GM18858 (cell line): ENCODE measurements at regions not wholly inside any gene's neighbourhood (a gene's known extent, or its start where the extent isn't known, plus 50 kb on each side); places are given as distances from the start of the nearest gene placed in this dataset.
A peak's percentile ranks its signal among the peaks of the same experiment; 100 is the strongest.
"Not testable (repeated sequence)": the region's sequence is repeated elsewhere in the genome, so short reads cannot be mapped to it uniquely, and the experiment has no call there.

Experiments used
- ATAC-seq: cut with Tn5 transposase; IDR thresholded peaks from one replicate; pipeline ENCODE4 v1.9.1; 2021; ENCODE audit not compliant: unreplicated experiment

DNA sequence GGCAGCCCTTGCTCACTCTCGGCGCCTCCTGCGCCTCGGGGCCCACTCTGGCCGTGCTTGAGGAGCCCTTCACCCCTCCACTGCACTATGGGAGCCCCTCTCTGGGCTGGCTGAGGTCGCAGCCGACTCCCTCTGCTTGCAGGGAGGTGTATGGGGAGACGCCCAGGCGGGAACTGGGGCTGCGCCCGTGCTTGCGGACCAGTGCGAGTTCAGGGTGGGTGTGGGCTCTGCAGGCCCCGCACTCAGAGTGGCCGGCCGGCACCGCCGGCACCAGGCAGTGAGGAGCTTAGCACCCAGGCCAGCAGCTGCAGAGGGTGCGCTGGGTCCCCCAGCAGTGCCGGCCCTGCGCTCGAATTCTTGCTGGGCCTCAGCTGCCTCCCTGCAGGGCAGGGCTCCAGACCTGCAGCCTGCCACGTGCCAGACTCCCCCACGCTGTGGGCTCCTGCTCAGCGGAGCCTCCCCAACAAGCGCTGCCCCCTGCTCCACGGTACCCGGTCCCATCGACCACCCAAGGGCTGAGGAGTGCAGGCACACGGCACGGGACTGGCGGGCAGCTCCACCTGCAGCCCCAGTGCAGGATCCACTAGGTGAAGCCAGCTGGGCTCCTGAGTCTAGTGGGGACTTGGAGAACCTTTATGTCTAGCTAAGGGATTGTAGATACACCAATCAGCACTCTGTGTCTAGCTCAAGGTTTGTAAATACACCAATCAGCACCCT, 54.0 kb upstream of the WWC2 start:
- ATAC-seq, result not testable (repeated sequence)

DNA sequence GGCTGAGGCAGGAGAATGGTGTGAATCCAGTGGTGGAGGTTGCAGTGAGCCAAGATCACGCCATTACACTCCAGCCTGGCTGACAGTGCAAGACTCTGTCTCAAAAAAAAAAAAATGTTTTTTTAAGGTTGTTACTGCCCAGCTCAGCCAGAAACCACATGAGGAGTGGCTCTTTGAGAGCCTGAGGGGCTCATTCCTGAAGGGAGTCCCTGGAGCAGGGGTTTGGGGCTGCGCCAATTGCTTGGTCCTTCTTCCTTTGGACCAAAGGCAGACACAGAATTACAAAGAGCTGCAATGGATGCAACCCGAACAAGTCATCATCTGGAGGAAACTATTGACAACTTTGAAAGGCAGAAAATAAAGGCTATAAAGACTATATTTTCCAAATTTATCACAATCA, 60.6 kb upstream of the WWC2 start:
- ATAC-seq, result no peak

DNA sequence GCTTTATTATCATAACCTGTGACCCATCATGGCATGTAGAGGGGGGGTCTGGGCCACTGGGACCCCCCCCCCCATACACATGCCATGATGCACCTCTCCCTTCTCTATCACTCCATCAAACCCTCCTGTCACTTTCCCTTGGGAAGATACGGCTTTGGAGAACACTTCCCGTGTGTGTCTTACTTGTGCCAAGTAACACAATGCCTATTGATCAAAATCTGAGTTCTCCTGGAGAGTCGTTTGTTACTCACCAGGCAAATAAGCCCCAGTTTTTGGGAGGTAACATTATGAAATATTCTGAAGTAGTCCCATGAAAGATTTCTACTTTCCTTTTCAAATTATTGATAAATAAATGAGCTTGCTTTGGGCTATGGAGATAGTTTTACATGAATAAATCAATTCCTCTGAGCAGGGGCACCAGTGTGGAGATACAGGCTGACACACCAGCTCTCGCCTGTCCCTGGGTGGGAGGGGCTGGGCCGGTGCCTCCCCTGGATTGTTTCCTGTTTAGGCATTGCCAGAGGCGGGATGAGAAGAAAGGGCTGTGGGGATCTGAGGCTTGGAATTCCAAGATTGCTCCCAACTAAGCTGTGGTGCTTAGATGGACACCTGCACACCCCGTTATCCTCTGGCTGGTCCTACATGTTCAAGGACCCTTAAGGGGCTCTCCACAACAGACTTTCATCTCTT, 63.2 kb upstream of the WWC2 start:
- no peak for ATAC-seq

DNA sequence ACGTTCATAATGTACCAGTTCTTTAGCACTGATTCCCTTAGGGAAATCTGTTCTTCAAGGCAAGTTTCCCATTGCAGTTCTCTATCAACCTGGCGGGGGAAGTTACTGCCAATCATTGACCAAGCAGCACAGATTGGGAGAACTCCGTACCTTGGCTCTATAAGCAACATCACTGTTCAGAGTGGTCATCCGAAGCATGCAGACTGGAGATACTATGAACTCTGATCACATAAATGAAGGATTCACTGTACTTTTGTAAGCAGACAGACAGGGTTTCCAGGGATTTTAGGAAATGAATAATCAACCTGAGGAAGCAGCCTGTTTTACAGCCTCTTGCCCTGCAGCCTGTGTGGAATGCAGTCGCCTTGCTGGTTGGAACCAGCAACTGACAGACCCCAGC, 63.8 kb upstream of the WWC2 start:
- no peak for ATAC-seq

DNA sequence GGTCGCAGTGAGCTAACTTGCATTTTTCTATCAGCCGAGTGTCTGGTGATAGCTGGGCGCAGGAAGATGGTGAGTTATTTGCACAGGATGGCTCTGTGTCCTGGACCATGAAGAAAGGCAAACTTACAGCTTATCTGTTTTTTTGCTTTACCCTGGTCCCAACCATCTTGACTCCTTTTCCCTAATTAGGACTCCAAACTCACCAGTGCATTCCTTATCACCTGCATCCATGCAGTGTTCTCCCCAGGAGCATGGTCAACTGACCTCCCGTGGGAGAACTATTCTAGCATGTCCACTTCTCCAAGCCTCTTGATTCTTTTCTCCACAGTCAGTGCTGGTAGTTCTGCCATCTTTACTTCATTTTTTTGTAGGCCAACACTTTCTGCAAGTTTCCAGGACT, 68.2 kb upstream of the WWC2 start:
- ATAC-seq, result no peak

DNA sequence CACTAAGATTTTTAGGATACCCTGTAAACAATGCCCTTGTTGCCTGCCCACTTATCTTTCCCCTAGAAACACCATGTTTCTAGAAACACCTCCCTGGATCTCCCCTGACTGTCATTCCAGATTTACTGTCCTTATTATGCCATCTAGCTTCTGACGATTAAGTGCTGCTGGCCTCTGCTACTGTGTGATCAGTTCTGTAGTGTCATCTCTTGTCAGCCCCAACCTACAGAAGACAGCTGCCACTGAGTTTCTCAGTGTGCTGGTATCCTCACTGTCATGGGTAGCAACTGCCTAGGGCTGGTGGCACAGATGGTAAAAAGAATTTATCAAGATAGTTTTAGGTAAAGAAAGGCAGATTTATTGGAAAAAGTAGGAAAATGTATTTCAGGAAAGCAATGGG, 68.7 kb upstream of the WWC2 start:
- no peak for ATAC-seq

DNA sequence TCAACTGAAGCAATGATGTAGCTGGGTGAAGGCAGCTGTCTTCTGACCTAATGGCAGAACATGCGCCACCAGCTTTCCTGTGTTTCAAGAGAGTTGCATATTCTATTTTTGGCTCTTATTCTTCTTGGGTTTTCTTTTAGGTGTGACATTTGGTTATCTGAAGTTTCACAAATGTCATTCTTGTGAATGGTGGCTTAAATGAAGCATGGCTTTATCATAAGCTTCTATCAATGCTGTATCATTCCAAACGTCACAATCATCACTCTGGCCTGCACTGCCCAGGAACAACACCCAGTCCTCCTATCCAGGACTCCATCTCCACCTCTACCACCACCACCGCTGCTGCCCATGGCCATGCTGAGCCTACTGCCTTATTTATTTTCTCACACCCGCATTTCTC, 69.7 kb upstream of the WWC2 start:
- no peak for ATAC-seq

DNA sequence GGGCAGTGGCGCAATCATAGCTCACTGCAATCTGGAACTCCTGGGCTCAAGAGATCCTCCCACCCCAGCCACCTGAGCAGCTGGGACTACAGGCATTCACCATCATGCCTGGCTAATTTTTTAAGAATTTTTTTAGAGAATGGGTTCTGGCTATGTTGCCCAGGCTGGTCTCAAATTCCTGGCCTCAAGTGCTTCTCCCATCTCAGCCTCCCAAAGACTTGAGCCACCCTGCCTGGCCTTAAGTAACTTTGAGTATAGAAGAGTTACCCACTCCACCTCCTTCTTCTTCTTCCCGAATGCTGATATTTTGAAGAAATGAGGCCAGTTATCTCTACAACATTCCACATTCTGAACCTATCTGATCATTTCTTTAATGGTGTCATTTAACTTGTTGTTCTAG, 72.4 kb upstream of the WWC2 start:
- no peak for ATAC-seq

DNA sequence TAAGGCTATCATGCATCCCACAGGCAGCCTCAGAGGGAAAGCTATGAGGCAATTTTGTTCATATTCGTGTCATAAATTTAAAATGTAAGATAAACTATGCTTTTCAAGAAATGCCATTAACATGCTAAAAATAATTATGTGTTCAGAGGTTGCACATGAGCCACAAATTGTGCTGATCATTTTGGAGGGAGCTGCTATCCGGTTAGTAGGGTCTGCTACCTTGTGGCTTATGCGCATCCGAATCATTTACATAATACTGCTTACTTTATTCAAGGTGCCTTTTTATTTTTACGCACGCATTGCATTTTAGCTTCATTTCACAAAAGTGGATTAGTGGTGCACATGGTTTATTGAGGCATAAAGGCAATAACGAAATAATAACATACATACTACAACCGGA, 76.4 kb upstream of the WWC2 start:
- ATAC-seq, result no peak

DNA sequence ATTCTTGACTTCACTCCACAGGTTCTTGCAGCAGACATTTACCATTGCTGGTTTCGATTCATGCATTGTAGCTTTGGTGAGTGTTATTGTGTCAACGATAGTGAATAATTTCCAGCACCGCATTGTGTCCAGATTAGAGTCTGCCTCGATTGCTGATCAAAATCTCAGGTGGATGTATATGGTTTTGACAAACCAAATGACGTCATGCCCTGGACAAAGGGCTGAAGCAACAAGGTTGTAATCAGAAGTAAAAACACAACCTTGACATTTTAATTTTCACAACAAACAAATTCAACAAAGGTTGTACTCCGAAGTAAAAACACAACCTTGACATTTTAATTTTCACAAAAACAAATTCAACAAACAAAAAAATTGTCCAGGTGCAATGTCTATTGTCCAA, 81.1 kb upstream of the WWC2 start:
- ATAC-seq, result no peak

DNA sequence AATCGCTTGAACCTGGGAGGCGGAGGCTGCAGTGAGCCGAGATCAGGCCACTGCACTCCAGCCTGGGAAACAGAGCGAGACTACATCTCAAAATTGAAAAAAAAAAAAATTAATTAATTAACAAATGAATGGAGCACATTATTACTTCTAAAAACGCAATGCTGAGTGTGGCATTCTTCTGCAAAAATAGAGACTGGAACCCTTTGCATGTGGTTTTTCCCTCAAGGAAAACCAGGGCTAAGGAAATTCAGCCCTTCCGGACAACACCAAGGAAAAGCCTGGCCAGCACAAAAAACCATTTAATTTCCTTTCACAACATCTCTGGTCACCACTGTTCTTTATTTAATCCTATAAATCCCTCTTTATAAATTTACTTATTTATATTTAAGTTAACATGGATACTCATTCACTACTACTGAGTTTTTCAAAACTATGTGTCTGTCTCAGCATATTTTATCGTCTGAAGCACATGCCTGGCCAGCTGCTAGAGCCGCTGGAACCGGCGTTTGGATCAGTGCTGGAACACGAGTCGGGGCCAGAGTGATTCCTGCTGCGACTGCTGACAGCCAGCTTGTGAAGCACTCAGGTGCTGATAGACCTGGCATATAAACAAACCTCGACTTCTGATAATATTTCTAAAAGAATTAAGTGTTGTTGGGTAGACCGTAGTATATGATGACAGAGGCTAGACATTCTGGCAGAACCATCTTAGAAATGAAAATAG, 84.5 kb upstream of the WWC2 start:
- ATAC-seq, result no peak

DNA sequence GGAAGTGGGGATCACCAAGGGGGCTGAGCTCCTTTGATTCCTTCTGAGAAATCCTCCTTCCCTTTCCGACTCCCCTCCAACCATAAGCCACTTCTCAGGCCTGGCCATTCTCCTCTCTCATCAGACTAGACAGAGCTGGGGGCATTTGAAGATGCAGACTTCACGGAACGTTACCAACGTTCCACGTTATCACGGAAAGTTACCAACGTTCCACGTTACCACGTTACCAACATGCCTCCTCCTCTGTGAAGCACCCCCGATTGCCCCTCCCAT, 85.4 kb upstream of the WWC2 start:
- no peak for ATAC-seq

DNA sequence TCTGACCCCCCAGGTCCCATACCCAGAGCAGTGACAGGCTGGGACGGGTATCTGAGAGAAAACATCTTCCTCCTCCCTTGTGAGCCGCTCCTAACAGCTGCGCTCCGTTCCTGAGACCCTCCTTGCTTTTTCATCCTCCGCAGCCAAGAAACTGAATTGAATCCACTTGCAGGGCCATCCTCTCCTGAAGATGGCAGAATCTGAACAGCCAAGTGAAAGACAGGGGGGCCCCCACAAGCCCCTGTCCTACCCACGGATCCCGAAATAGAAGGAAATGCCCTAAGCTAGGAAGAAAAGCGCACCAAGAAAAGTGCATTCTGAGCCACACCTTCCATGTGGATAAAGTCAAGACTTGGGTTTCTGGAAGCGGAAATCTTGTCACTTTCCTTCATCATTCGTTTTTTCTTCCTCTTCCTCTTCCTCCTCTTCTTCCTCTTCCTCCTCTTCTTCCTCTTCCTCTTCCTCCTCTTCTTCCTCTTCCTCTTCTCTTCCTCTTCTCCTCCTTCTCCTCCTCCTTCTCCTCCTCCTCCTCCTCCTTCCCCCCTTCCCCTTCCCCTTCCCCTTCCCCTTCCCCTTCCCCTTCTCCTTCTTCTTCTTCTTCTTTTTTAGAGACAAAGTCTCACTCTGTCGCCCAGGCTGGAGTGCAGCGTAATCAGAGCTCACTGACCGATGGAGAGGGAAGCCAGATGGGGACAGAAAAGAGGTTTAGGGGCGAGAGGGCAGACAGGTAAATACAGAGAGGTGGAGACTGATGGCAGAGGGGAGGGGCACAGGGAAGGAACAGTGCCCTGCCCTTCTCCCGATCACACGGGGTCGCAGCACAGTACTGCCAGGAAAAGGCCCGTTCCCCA, 86.0 kb upstream of the WWC2 start:
- no peak for ATAC-seq

DNA sequence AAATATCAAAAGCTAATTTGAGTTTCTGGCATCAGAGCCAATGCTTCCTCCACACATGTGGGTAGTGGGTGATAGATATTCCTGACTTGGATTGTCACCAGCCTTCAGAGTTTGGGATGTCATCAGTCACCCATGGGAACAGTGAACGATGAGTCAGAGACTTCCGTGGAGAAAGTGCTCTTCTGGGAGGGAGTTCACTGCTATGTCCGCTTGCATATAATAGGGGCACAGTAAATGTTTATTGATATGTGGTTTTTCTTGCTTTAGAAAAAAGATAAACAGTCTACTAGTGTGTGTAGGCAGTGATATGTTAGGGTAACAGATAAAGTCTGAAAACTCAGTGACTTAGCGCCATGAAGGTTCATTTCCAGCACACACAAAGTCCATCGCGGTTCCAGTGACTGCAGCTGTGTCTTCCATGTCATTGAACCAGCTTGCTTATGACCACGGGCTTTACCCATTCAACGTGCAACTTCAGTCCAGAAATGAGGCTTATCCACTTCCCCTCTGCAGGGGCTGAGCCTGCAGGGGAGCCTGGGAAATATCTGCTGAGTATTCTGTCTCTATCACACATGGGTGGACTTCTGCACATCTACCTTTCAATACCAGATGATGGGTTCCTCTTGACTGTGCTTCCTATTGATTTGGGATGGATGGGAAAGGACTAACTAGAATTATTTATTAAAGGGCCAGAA, 87.7 kb upstream of the WWC2 start:
- no peak for ATAC-seq

DNA sequence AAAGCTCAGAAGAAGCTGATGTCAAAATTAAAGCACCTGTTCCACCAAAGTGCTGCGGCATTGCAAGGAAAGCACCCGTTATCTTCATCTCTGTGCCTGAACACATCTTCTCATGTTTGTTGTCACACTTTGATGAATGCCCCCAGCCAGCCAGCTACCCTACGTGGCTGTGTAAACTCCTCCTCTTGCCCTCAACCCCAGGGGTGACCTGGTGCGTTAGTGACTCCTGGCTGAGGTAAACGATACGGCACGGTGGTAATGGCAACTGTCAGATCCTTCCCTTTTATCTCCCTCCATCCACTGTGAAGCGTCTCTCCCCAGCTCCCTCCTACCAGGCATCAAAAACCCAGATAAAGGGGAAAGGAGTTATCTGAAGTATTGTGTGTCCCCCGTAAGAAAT, 90.6 kb upstream of the WWC2 start:
- no peak for ATAC-seq

DNA sequence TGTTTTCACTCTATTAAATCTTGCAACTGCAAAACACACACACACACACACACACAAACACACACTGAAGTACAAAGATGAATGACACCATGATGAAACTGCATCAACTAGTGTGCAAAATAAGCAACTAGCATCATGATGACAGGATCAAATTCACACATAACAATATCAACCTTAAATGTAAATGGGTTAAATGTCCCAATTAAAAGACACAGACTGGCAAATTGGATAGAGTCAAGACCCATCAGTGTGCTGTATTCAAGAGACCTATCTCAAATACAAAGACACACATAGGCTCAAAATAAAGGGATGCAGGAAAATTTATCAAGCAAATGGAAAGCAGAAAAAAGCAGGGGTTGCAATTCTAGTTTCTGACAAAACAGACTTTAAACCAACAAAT, 87.2 kb upstream of the DCTD start:
- not testable (repeated sequence) for ATAC-seq

DNA sequence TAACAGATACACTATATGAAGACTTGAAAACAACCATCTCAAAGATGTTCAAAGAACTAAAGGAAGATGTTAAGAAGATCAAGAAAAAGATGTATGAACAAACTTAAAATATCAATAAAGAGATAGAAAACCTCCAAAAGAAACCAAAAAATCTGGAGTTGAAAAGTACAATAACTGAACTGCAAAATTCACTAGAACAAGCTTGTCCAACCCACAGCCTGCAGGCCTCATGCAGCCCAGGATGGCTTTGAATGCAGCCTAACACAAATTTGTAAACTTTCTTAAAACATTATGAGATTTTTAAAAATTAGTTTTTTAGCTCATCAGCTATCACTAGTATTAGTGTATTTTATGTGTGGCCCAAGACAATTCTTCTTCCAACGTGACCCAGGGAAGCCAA, 77.0 kb upstream of the DCTD start:
- no peak for ATAC-seq

DNA sequence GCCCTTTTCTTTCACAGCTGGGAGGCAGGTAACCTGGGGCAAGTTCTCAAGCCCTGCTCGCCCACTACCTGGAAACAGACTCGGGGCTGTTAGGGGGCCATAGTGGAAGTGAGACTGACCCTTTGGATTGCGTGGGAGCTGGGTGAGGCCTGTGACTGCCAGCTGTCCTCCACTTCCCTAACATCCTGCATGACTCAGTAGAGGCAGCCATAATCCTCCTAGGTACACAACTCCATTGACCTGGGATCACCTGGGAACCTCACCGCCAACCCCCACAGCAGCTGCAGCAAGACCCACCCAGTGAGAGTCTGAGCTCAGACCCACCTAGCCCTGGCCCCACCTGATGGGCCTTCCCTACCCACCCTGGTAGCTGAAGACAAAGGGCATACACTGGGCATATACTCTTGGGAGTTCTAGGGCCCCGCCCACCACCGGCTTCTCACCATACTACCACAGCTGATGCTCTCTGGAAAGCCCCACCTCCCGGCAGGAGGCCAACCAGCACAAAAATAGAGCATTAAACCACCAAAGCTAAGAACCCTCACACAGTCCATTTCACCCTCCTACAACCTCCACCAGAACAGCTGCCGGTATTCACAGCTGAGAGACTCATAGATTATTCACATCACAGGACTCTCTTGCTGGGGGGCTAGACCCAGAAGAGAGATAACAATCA, 61.1 kb upstream of the DCTD start:
- ATAC-seq, result peak; percentile 73

DNA sequence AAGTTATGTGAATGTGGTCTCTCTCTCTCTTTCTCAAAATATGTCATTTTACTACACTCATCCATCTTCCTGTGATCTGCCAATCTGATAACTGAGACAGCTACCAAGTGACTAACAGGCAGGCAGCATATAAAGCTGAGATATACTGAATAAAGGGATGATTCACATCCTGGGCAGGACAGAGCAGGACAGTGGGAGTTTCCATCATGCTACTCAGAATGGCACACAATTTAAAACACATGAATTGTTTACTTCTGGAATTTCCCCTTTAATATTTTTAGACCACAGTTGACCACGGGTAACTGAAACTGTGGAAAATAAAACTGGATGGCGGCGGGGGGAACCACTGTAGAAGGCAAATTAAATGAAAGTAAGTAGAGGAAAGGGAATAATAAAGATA, 58.6 kb upstream of the DCTD start:
- peak; percentile 69 for ATAC-seq

DNA sequence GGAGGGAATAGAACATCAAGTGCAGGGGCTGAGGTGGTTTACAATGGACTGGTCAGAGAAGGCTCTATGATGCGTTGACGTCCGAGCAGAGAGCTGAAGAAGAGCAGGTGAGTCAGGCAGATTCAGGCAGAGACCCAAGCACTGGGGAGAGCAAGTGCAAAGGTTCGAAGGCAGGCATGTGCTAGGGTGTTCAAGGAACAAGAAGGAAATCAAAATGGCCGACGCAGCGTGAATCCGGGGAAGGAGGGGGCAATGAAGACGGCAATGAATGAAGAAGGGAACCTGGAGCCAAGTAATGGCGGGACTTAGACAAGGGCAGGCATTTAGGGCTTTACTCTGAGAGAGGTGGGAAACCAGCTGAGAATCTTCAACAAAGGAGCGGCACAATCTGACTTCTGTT, 56.8 kb upstream of the DCTD start:
- no peak for ATAC-seq

DNA sequence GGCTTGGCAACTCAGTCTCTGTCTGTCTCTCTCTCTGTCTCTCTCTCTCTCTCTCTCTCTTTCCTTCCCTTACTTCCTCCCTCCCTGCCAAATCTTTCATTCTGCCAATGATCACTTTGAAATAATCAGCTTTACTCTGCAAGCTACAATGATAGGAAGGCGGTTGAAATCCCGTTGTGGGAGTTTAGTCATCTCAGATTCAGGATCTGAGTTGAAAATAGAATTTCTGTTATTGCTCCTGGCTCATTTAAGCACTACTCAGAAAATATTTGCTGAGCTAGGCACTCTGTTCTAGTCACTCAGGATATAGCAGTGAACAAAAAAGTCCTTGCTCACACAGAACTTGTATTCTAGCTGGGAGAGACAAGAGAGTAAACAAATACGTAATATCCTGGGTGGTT, 56.3 kb upstream of the DCTD start:
- ATAC-seq, result no peak
